NCI-H82 treated with DMSO at 0.1 percent for 48 hours (cell line): ENCODE measurements at regions not wholly inside any gene's neighbourhood (a gene's known extent, or its start where the extent isn't known, plus 50 kb on each side); places are given as distances from the start of the nearest gene placed in this dataset.
"Not testable (repeated sequence)": the region's sequence is repeated elsewhere in the genome, so short reads cannot be mapped to it uniquely, and the experiment has no call there.

ENCODE experiments used
- DNase-seq: peaks from one replicate; lab custom pipeline; 2025; ENCODE audit not compliant: unreplicated experiment; lab: John Stamatoyannopoulos, UW

DNA sequence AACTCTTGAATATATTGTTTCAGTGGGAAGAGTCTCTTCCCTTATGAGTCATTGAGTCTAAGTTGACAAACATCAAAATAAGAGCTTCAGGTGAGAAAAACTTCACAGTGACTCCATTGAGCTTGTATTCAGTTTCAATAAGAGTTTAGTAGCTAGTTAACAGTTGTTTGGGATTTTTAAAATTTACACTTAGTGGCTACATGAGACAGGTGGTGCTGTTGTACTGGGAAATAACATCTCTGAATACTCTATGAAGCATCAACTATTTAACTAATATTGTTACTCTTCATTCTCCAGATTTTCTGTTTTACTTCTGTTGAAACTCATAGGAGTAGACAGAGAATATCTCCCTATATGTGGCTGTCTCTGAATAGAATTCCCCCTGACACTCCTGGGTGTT, 1609.1 kb downstream of the C4orf33 start:
- DNase-seq, result no peak

DNA sequence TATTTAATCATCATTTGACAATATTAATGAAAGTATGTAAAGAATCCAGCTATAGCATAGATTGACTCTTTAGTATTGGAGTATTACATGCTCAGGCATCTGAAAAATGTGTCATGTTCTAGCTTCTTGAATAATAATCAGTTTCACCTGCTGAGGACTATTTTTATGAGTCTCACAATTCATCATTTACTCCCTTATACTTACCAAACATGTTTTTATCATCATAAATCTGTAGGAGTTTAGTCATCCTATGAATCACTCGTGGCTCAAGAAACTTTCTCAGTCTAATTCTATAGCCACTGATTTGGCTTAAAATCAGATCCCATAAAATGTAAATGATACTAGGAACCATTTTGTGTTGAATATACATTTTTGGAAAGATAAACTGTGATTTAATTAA, 1616.1 kb downstream of the C4orf33 start:
- no peak for DNase-seq

DNA sequence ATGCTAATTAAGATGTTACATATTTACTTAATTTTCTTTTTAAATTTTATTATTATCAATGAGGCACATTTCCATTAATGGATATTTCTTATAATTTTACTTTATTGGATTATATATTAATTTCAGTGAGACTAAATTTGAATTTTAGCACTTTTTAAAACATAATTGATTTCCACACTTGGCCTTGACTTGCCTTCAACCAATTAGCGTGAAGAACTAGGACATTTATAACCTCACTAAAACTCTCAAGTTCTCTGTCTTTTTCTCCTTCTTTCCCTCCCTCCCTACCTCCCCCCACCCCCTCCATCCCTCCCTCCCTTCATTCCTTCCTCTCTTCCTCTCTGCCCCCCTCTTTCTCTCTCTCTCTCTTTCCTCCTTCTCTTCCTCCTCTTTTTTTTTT, 1618.1 kb downstream of the C4orf33 start:
- no peak for DNase-seq

DNA sequence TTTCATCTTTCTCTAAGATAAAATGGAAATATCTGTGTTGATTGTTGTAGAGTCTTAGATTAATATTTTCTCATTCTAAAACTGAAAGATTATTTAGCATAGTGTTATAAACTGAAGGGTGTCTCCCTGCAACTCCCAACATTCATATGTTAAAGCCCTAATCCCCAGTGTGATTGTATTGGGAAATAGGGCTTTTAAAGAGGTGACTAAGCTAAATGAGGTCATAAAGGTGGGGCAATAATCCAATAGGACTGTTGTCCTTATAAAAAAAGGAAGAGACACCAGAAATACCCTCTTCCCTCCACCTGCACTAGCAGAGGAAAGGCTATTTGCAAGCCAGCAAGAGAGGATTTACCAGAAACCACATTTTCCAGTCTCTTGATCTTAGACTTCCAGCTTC, 1626.4 kb downstream of the C4orf33 start:
- DNase-seq, result no peak

DNA sequence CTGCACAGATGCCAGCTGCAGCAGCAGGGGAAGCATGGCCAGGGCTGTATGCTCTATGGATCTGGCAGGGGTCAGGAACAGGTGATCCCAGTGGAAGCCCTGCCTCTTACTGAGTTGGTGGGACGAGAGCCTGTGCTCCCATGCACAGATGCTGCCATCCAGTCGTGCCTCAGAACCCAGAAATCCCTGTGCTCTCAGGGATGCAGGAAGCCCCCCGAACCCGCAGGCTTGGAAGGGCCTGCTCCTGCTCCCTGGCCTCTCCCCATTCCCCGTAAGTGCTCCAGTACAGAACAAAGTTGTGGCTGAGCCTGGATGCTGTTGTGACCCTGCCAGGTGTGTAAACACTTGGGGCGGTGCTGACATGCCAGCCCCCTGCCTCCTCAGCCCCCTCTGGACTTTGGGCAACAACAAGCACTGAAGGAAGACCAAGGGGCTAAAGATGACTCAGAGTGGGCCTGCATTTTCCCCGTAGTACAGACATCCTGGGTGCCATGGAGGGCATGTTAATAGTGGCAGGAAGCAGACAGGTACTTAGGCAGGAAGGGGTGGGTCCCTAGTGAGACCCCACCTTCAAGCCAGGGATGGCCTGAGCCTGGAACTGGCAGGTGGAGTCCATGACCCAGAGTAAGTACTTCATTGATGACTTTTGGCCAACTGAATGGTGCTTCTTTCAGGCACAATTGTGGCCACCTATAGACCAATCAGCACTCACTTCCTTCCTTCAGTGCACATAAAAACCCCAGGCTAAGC, 1640.7 kb downstream of the C4orf33 start:
- no peak for DNase-seq

DNA sequence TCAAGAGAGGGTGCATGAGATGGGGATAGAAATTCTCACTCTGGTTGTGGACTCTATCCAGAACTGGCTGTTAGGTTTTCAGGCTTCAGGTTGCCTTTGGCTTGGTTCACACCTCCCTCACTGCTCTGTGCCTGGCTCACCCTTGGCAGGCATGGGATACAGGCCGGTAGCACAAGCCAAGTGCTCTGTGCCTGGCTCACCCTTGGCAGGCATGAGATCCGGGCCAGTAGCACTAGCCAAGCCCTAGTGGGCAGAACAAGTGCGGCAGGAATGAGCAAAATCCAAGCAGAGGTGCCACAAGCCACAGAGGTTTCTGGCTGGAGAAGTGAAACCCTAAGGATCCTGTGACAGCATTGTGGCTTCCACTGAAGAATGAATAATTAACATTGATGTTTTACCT, 1642.3 kb downstream of the C4orf33 start:
- no peak for DNase-seq

DNA sequence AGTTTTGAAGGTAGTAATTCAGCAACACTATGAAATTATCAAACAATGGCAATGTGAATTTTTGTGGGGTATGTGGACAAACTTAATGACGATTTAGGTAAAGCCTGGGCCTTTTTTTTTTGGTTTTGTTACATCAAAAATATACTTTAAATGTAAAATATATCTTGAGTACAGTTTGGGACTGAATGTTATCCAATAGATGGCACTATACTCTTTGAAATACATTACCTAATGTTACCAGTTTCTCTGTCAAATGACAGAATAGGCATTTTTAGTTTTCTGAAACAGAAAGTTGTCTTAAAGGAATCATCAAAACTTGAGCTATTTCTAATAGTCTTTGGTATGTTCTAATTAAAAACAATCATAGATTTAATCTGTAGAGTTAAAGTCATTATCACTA, 1651.9 kb downstream of the C4orf33 start:
- DNase-seq, result no peak

DNA sequence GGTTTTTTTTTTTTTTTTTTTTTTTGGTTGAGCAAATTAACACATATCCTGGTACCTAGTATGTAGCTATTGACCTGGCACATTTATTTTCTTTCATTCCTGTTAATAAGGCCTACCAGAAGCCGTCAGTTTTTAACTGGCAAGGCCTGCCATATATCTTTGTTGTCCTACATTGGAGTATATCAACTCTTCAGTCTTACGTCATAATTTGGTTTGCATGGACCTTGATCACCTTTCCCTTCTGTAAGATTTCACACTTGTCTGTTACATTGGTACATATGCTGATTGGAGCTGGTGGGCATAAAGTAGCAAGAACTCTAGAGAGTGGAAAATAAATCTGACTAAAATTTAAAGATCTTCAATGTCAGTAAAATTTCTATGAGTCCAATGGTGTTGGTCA, 1658.0 kb downstream of the C4orf33 start:
- DNase-seq, result no peak

DNA sequence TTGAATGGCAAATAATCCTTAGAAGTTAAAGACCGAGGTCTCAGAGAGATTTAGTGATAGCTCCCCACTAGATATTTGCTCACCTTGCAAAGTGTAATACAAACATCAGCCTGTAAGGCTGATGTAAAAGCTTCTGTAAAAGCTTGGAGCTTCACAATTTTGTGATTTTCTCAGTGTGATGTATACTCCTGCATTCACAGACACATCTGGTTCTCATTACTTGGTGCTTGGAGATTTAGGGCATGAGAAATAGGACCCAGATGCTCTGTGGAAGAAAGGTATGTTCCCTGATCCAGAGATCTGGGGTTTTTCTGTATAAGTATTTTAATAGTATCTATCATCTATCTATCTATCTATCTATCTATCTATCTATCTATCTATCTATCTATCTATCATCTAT, 1664.3 kb downstream of the C4orf33 start:
- no peak for DNase-seq

DNA sequence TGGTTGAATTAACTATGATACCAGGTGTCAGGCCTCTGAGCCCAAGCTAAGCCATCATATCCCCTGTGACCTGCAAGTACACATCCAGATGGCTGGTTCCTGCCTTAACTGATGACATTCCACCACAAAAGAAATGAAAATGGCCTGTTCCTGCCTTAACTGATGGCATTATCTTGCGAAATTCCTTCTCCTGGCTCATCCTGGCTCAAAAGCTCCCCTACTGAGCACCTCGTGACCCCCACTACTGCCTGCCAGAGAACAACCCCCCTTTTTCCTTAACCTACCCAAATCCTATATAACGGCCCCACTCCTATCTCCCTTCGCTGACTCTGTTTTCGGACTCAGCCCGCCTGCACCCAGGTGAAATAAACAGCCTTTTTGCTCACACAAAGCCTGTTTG, 1671.4 kb downstream of the C4orf33 start:
- DNase-seq, result not testable (repeated sequence)

DNA sequence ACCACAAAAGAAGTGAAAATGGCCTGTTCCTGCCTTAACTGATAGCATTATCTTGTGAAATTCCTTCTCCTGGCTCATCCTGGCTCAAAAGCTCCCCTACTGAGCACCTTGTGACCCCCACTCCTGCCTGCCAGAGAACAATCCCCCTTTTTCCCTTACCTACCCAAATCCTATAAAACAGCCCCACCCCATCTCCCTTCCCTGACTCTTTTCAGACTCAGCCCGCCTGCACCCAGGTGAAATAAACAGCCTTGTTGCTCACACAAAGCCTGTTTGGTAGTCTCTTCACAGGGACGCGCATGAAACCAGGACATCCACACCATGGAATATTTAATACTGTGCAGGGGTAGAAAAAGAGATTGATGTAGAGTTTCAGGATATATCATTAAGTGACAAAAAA, 1677.0 kb downstream of the C4orf33 start:
- not testable (repeated sequence) for DNase-seq

DNA sequence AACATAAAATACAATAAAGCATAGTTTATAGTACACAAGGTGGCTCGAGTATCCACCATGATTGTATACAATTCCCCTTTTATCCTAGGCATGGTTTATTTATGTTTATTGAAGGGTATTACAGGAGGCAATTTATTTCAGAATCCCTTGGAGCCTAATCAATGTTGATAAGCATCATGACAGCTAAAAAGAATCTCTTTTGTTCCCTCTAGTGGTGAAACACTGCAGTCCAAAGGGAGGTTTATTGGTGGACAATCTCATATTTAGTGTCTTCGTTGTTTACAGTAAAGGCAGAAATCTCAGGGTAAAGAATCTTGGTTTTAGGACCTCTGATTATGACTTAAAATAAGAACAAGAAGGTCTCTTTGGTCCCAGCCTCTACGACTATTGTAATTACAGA, 1712.5 kb downstream of the C4orf33 start:
- peak; percentile 3 for DNase-seq

DNA sequence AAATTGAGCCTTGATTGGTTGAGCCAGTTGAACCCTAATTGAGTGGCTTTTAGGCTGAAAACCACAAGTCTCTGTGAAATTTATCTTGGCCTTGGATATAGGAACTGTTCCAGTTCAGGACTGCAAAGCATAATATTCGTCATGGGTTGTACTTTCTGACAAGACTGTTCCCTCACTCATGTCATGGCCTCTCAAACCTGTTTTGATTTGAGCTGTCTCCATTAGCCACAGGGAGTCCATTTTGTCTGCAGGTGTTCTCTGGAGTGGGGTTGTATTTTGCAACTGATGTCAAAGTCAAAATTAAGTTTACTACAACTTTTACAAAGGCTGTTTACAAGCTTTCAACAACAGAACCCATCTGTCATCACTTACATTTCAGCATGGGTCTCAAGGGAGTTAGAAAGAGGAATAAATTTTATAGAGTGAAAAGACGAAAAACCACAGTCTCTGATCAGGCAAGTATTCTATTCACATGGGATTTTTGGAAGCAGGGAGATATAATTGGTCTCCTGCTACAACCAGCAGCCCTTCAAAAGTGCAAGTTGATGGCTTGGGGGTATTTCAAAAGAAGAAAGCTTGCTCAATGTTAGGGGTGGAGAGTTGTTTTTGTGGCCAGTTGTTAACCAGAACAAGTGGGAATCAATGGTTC, 1716.3 kb downstream of the C4orf33 start:
- no peak for DNase-seq

DNA sequence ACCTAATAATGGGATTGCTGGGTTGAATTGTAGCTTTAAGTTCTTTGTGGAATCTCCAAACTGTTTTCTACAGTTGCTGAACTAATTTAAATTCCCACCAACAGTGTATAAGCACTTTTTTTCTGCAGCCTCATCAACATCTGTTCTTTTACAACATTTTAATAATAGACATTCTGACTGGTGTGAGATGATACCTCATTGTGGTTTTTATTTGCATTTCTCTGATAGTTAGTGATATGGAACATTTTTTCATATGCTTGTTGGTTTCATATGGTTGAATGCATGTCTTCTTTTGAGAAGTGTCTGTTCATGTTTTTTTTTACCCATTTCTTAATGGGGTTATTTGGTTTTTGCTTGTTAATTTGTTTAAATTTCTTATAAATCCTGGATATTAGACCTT, 1718.9 kb downstream of the C4orf33 start:
- DNase-seq, result no peak

DNA sequence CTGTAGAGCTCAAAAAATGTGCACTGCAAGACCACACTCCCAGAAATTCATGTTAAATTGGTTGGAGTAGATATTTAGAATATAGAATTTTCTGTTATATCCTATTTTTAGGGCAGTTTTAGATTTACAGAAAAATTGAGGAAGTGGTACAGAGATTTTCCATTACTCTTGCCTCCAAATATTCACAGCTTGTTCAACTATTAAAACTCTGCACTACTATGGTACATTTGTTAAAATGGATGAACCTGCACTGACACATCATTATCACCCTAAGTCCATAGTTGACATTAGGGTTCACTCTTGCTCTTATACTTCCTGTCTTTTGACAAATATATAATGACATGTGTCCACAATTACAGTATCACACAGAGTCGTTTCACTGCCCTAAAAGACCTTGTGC, 1724.5 kb downstream of the C4orf33 start:
- DNase-seq, result no peak

DNA sequence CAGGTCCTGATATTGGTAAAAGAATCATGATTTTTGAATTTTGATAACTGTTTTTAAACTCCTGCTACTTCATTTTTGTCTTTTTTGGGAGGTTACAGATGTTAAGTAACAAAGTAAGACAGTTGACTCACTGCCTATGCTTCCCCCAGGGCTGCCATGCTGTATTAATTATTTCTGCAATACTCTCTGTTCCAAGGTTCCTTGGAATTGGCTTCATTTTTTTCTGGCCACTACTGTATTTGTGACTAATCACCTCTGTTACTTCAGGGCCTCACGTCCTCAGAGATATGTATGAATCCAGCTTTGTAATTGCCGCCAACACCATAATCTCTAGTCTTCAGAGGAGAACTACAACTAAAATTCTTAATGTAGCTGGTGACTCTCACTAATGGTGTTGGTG, 1729.3 kb downstream of the C4orf33 start:
- no peak for DNase-seq

DNA sequence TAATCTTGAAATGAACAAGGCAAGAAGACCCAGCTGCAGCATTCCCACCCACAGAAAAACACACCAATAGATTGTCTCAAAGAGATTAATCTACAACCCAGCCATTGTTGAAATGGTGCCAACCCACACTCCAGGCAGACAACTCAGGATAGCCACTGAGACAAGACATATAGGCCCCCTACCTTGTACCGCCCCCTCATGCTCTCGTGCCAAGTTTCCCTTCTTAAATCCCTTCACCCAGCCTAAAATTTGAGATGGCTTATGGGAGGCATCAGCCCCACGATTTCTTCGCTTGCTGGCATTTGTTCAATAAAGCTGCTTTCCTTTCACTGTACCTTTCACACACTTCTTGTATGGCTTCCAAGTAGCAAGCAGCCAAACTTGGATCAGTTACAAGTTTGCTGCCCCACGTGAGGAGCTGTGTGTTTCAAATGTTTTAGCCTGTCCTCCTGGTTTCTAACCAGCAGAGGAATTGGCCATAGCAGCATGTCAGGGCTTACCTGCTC, 1754.1 kb downstream of the C4orf33 start:
- DNase-seq, result no peak

DNA sequence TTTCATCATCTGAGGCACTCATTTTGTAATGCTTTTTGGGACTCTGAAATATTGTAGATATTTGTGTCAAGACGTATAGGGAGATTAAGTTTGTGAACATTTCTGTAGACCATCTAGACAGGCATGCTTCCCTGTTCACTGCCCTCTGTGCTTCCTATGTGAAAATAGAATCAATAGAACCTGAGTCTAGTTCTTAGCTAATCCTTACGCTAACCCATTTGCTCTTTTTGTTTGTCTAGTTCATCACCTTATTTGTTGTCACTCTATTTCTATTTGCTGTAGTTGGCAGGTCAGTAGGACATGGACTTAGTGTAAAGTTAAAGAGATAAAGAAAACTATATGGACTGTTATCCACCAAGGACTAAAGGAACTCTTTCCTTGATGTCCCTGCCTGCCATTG, 1755.2 kb downstream of the C4orf33 start:
- no peak for DNase-seq

DNA sequence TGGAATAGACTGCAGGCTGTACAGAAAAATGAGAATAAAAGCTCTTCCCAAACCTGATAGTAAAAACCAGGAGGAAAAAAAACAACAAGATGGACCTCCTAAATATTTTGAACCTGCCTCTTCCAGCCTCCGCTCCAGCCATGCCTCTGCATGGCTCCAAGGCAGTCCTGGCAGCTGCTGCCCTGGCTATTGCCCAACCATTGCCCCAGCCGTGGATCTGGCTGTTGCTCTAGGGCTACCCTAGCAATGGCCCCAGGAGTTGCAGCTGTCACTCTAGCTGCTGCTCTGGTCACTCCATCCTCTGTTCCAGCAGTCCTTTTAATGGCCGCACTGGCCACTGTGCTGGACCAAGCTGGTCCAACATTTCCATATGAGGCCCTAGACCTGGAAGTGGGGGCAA, 1756.0 kb downstream of the C4orf33 start:
- DNase-seq, result no peak

DNA sequence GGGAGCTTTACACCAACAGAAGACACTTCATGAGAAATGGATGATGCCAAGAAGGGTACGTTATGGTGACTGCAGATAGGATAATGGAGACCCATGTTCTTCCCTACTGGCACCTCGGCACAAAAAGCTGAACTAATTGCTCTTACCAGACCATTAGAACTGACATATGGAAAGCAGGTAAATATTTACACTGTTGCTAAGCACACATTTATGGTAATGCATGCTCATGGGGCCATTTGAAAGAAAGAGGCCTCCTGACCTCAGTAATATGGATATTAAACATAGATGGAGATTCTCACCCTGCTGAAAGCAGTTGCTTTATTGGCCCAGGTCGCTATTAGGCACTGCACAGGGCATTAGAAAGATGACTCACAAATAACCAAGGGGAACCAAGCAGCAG, 1759.6 kb downstream of the C4orf33 start:
- DNase-seq, result no peak

DNA sequence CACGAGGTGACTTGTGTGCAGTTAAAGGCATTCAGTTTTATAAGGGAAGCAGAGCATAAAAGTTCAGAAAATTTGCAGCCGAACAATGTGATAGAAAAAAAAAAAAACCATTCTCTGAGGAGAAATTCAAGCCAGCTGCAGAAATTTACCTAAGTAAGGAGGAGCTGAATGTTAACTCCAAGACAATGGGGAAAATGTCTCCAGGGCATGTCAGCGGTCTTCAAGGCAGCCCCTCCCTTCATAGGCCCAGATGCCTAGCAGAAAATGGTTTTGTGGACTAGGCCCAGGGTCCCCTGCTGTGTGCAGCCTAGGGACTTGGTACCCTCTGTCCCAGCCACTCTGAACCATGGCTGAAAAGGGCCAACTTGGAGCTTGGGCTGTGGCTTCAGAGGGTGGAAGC, 1764.0 kb downstream of the C4orf33 start:
- DNase-seq, result no peak

DNA sequence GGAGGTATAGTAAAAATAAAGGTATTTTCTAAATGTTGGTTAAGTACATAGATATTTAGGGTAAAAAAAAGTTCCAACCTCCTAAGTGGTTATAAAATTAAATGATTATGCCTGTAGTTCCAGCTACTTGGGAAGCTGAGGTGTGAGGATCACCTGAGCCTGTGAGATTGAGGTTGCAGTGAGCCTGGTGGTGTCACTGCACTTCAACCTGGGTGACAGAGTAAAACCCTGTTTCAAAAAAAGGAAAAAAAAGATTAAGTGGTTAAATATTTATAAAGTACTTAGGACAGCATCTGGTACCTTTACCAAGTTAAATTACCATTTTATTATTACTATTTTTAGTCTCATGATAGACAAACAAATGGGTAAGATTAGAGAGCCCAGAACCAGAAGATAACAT, 1801.0 kb downstream of the C4orf33 start:
- DNase-seq, result no peak

DNA sequence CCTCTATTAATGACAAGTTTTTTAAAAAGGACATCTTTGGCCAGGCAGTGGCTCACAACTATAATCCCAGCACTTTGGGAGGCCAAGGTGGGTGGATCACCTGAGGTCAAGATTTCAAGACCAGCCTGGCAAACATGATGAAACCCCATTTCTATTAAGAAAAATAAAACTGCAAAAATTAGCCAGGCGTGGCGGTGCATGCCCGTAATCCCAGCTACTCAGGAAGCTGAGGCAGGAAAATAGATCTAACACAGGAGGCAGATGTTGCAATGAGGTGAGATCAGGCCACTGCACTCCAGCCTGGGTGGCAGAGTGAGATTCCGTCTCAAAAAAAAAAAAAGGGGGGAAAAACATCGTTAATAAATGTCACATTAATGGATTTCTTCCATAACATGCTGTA, 1805.4 kb downstream of the C4orf33 start:
- DNase-seq, result no peak
